H9 (cell line): ENCODE measurements at regions not wholly inside any gene's neighbourhood (a gene's known extent, or its start where the extent isn't known, plus 50 kb on each side); places are given as distances from the start of the nearest gene placed in this dataset.

Experiments
- DNase-seq: peaks from one replicate; pipeline ENCODE4 v3.0.0-alpha.2; 2017
- H2AFZ ChIP-seq: one replicate; pipeline ENCODE4 v1.6.1; 2013; ENCODE audit warnings: mild to moderate bottlenecking, low read length, control low read depth, moderate library complexity
- H2AK5ac ChIP-seq: 2 replicates; pipeline ENCODE4 v1.6.1; 2013; ENCODE audit warnings: low read length, control low read depth, mixed read lengths; ENCODE audit not compliant: insufficient read length
- H2BK120ac ChIP-seq: one replicate; pipeline ENCODE4 v1.6.1; 2013; ENCODE audit warnings: low read depth, mild to moderate bottlenecking, low read length, control low read depth, inconsistent platforms; ENCODE audit not compliant: poor library complexity, severe bottlenecking
- H2BK12ac ChIP-seq: 2 replicates; pipeline ENCODE4 v1.6.1; 2013; ENCODE audit warnings: low read length, control low read depth, mixed read lengths, low read depth; ENCODE audit not compliant: insufficient read length
- H2BK15ac ChIP-seq: 2 replicates; pipeline ENCODE4 v1.6.1; 2013; ENCODE audit warnings: low read depth, low read length, control low read depth
- H2BK20ac ChIP-seq: one replicate; pipeline ENCODE4 v1.6.1; 2013; ENCODE audit warnings: low read depth, mild to moderate bottlenecking, low read length, control low read depth, inconsistent platforms; ENCODE audit not compliant: poor library complexity, severe bottlenecking
- H2BK5ac ChIP-seq: 2 replicates; pipeline ENCODE4 v1.6.1; 2013; ENCODE audit warnings: low read length, control low read depth, mixed read lengths; ENCODE audit not compliant: insufficient read length
- H3K14ac ChIP-seq: 2 replicates; pipeline ENCODE4 v1.6.1; 2013; ENCODE audit warnings: low read length, control low read depth; ENCODE audit not compliant: insufficient read depth
- H3K18ac ChIP-seq: 2 replicates; pipeline ENCODE4 v1.6.1; 2013; ENCODE audit warnings: low read depth, mild to moderate bottlenecking, mixed read lengths, low read length, control low read depth; ENCODE audit not compliant: insufficient read length
- H3K23ac ChIP-seq: 2 replicates; pipeline ENCODE4 v1.6.1; 2013; ENCODE audit warnings: low read length, control low read depth, mixed read lengths, low read depth; ENCODE audit not compliant: insufficient read length
- H3K23me2 ChIP-seq: 2 replicates; pipeline ENCODE4 v1.6.1; 2013; ENCODE audit warnings: low read depth, mild to moderate bottlenecking, mixed read lengths, low read length, control low read depth; ENCODE audit not compliant: insufficient read length, poor library complexity, severe bottlenecking
- H3K27ac ChIP-seq: 2 replicates; pipeline ENCODE4 v1.5.1; 2013; ENCODE audit warnings: low read length, control low read depth, mixed read lengths, low read depth; ENCODE audit not compliant: insufficient read length
- H3K27me3 ChIP-seq: 2 replicates; pipeline ENCODE4 v1.6.1; 2013; ENCODE audit warnings: low read length, control low read depth, inconsistent platforms; ENCODE audit not compliant: insufficient read depth
- H3K4ac ChIP-seq: 2 replicates; pipeline ENCODE4 v1.6.1; 2013; ENCODE audit warnings: low read depth, mild to moderate bottlenecking, control low read depth, inconsistent platforms, low read length, moderate library complexity
- H3K4me1 ChIP-seq: 2 replicates; pipeline ENCODE4 v1.6.1; 2013; ENCODE audit warnings: low read length, control low read depth, inconsistent platforms; ENCODE audit not compliant: insufficient read depth
- H3K4me2 ChIP-seq: 2 replicates; pipeline ENCODE4 v1.6.1; 2013; ENCODE audit warnings: low read length, control low read depth, mixed read lengths; ENCODE audit not compliant: insufficient read length, insufficient read depth
- H3K56ac ChIP-seq: 2 replicates; pipeline ENCODE4 v1.6.1; 2013; ENCODE audit warnings: low read depth, mild to moderate bottlenecking, mixed read lengths, low read length, control low read depth; ENCODE audit not compliant: insufficient read length
- H3K79me1 ChIP-seq: 2 replicates; pipeline ENCODE4 v1.6.1; 2013; ENCODE audit warnings: low read depth, mild to moderate bottlenecking, moderate library complexity, low read length, control low read depth, inconsistent platforms; ENCODE audit not compliant: insufficient read depth, poor library complexity, severe bottlenecking
- H3K79me2 ChIP-seq: 2 replicates; pipeline ENCODE4 v1.6.1; 2013; ENCODE audit warnings: low read length, control low read depth, inconsistent platforms; ENCODE audit not compliant: insufficient read depth
- H3K9ac ChIP-seq: 2 replicates; pipeline ENCODE4 v1.6.1; 2013; ENCODE audit warnings: low read length, control low read depth, mixed read lengths; ENCODE audit not compliant: insufficient read length; ENCODE audit errors: extremely low read depth
- H3K9me3 ChIP-seq: one replicate; pipeline ENCODE4 v1.6.1; 2013; ENCODE audit warnings: low read depth, low read length, inconsistent platforms; ENCODE audit not compliant: control insufficient read depth
- H3T11ph ChIP-seq: one replicate; pipeline ENCODE4 v1.6.1; 2013; ENCODE audit warnings: mild to moderate bottlenecking, low read length, control low read depth, inconsistent platforms
- H4K20me1 ChIP-seq: one replicate; pipeline ENCODE4 v1.6.1; 2013; ENCODE audit not compliant: control insufficient read depth, insufficient read length, insufficient read depth
- H4K5ac ChIP-seq: 2 replicates; pipeline ENCODE4 v1.6.1; 2013; ENCODE audit warnings: low read depth, mild to moderate bottlenecking, mixed read lengths, low read length, control low read depth; ENCODE audit not compliant: insufficient read length
- H4K8ac ChIP-seq: replicated peaks from 2 replicates; pipeline ENCODE4 v1.6.1; 2013; ENCODE audit warnings: low read length, control low read depth, mixed read lengths, low read depth; ENCODE audit not compliant: insufficient read length
- H4K91ac ChIP-seq: 2 replicates; pipeline ENCODE4 v1.6.1; 2013; ENCODE audit warnings: low read depth, mild to moderate bottlenecking, moderate library complexity, mixed read lengths, low read length, control low read depth; ENCODE audit not compliant: insufficient read length
- H3K27ac Mint-ChIP-seq, 3 experiments: 2 replicates in 2 of 3; 3 replicates in 1 of 3; pipeline ENCODE4 v1.8.0; 2020 to 2021; ENCODE audit warnings: mixed read lengths in 3 of 3, mild to moderate bottlenecking in 1 of 3, moderate library complexity in 1 of 3
- H3K27me3 Mint-ChIP-seq: 2 replicates; pipeline ENCODE4 v1.8.0; 2021; ENCODE audit warnings: low read depth, mild to moderate bottlenecking, moderate library complexity, mixed read lengths
- H3K36me3 Mint-ChIP-seq, 3 experiments: 2 replicates in 2 of 3; 3 replicates in 1 of 3; pipeline ENCODE4 v1.8.0; 2020 to 2021; ENCODE audit warnings: low read depth in 3 of 3, mixed read lengths in 3 of 3; ENCODE audit not compliant: insufficient read depth in 1 of 3
- H3K4me1 Mint-ChIP-seq, 2 experiments: 2 replicates each; pipeline ENCODE4 v1.8.0; 2020; ENCODE audit warnings: mixed read lengths in 2 of 2
- H3K4me3 Mint-ChIP-seq, 2 experiments: 2 replicates in 1 of 2; 3 replicates in 1 of 2; pipeline ENCODE4 v1.8.0; 2020 to 2021; ENCODE audit warnings: mild to moderate bottlenecking in 2 of 2, mixed read lengths in 2 of 2, moderate library complexity in 1 of 2
- H3K9me3 Mint-ChIP-seq, 2 experiments: 2 replicates in 1 of 2; 3 replicates in 1 of 2; pipeline ENCODE4 v1.8.0; 2020; ENCODE audit warnings: mild to moderate bottlenecking in 2 of 2, mixed read lengths in 2 of 2, moderate library complexity in 1 of 2
- CTCF ChIP-seq: fragments of 200-600 bp; sonication (generic); conservative IDR thresholded peaks from 3 replicates; pipeline ENCODE4 v1.8.0; 2021; ENCODE audit warnings: antibody characterized with exemption, mild to moderate bottlenecking
- WGBS: extraction: QIAGEN DNeasy Blood & Tissue Kit; methylation state at CpG from one replicate; pipeline ENCODE4 v1.1.7; 2013; ENCODE audit warnings: missing lambda C conversion rate, low lambda C conversion rate, mixed read lengths; ENCODE audit not compliant: insufficient read length; ENCODE audit errors: extremely low coverage; 5-methylcytosine and 5-hydroxymethylcytosine counted together

- H3K36me3 Mint-ChIP-seq: peaks cover 8 to 23% (median 9%) of the 10 kb centered on the region in 3 experiments; a peak in 6 of 7 replicates
- peaks cover 2% of the 10 kb centered on the region; the same call in 1 of the 2 replicates for H3K4me1 ChIP-seq
- no peak overlapping the region for H3K14ac ChIP-seq
These were observed 179.3 kb upstream of the STS start for GRCh38 chrX:6968231-6968630.

More at GRCh38 chrX:6968231-6968630, 179.3 kb upstream of the STS start:
- DNase-seq: no peak
- peaks cover 11 to 17% of the 10 kb centered on the region in 2 experiments for H3K4me1 Mint-ChIP-seq
- no peak overlapping the region for H3T11ph ChIP-seq
- TF ChIP-seq CTCF: no peak
- H3K4me2 ChIP-seq: no peak overlapping the region
- no peak overlapping the region for H2BK120ac ChIP-seq
- no peak overlapping the region for H3K4me3 Mint-ChIP-seq
- H3K27ac ChIP-seq: no peak overlapping the region
- no peaks in the 10 kb centered on the region for H4K20me1 ChIP-seq
- H3K79me2 ChIP-seq: no peaks in the 10 kb centered on the region
- H4K5ac ChIP-seq: no peak overlapping the region
- H3K9me3 Mint-ChIP-seq: peaks cover 21 to 25% of the 10 kb centered on the region in 2 experiments
- H3K79me1 ChIP-seq: no peaks in the 10 kb centered on the region
- no peaks in the 10 kb centered on the region for H3K23me2 ChIP-seq
- H3K27me3 Mint-ChIP-seq: peaks cover 2% of the 10 kb centered on the region; the same call in 1 of the 2 replicates
- H4K91ac ChIP-seq: no peak overlapping the region
- H3K56ac ChIP-seq: no peak overlapping the region
- H2BK5ac ChIP-seq: peak overlapping the region; percentile 8
- H2BK12ac ChIP-seq: no peak overlapping the region
- H2AFZ ChIP-seq: no peak overlapping the region
- H3K23ac ChIP-seq: no peak overlapping the region
- H3K9ac ChIP-seq: no peak overlapping the region
- no peak overlapping the region for H2BK20ac ChIP-seq
- no peak overlapping the region for H2BK15ac ChIP-seq
- H3K18ac ChIP-seq: no peak overlapping the region
- no peak overlapping the region for H2AK5ac ChIP-seq
- no peaks in the 10 kb centered on the region for H3K27me3 ChIP-seq
- WGBS: no CpG with 5 or more reads among the region's 6 CpGs
- 0 out of 7 replicates have a peak overlapping the region, but pooled peaks of 1 of the 3 experiments have one; percentile 70 for H3K27ac Mint-ChIP-seq
- H3K4ac ChIP-seq: no peak overlapping the region
- H3K9me3 ChIP-seq: no peaks in the 10 kb centered on the region
- H4K8ac ChIP-seq: no peak overlapping the region
